SK-N-SH treated with all-trans-retinoic acid at 6 μM for 48 hours (cell line): ENCODE measurements at regions not wholly inside any gene's neighbourhood (a gene's known extent, or its start where the extent isn't known, plus 50 kb on each side); places are given as distances from the start of the nearest gene placed in this dataset.

Experiments used
- ATAC-seq: fragments of 200-7000 bp; cut with Tn5 transposase; 3 replicates; pipeline ENCODE4 v1.9.1; 2020; ENCODE audit warnings: mild to moderate bottlenecking, moderate library complexity
- ARNTL ChIP-seq: fragments of 450-650 bp; formaldehyde crosslinking; IDR thresholded peaks from 2 replicates; pipeline ENCODE4 v1.5.0; 2020; ENCODE audit warnings: low read depth, mild to moderate bottlenecking, moderate library complexity, borderline replicate concordance
- BACH2 ChIP-seq: fragments of 250-450 bp; sonication (Bioruptor Pico); IDR thresholded peaks from 2 replicates; pipeline ENCODE4 v1.9.0; 2021; ENCODE audit warnings: mild to moderate bottlenecking, borderline replicate concordance
- CSDC2 ChIP-seq: fragments of 250-450 bp; sonication (Bioruptor Pico); IDR thresholded peaks from 2 replicates; pipeline ENCODE4 v1.5.0; 2020; ENCODE audit warnings: mild to moderate bottlenecking, moderate library complexity
- ESRRG ChIP-seq: fragments of 250-450 bp; sonication (Bioruptor Pico); IDR thresholded peaks from 2 replicates; pipeline ENCODE4 v1.6.1; 2021; ENCODE audit warnings: mild to moderate bottlenecking
- GLIS3 ChIP-seq: fragments of 250-450 bp; sonication (Bioruptor Pico); IDR thresholded peaks from 2 replicates; pipeline ENCODE4 v1.5.0; 2020; ENCODE audit warnings: mild to moderate bottlenecking, moderate library complexity
- ISL1 ChIP-seq: fragments of 250-450 bp; sonication (Bioruptor Pico); IDR thresholded peaks from 2 replicates; pipeline ENCODE4 v2.1.2; 2022; ENCODE audit warnings: mild to moderate bottlenecking, moderate library complexity
- OSR1 ChIP-seq: fragments of 250-450 bp; sonication (Bioruptor Pico); IDR thresholded peaks from 2 replicates; pipeline ENCODE4 v1.8.0; 2022; ENCODE audit warnings: moderate library complexity, mild to moderate bottlenecking, inconsistent platforms
- PPARA ChIP-seq: fragments of 250-450 bp; sonication (Bioruptor Pico); IDR thresholded peaks from 2 replicates; pipeline ENCODE4 v1.5.0; 2020; ENCODE audit warnings: mild to moderate bottlenecking, borderline replicate concordance
- RARB ChIP-seq: fragments of 250-450 bp; sonication (Bioruptor Pico); IDR thresholded peaks from 2 replicates; pipeline ENCODE4 v1.8.0; 2021; ENCODE audit warnings: mild to moderate bottlenecking, moderate library complexity
- SNAI2 ChIP-seq: fragments of 250-450 bp; sonication (Bioruptor Pico); IDR thresholded peaks from 2 replicates; pipeline ENCODE4 v1.5.0; 2020; ENCODE audit warnings: mild to moderate bottlenecking, moderate library complexity
- TCF4 ChIP-seq: fragments of 250-450 bp; sonication (Bioruptor Pico); IDR thresholded peaks from 2 replicates; pipeline ENCODE4 v1.8.0; 2021; ENCODE audit warnings: mild to moderate bottlenecking, moderate library complexity, borderline replicate concordance
- TOX ChIP-seq: fragments of 250-450 bp; sonication (Bioruptor Pico); IDR thresholded peaks from 2 replicates; pipeline ENCODE4 v1.8.0; 2021; ENCODE audit warnings: mild to moderate bottlenecking, moderate library complexity, borderline replicate concordance
- ZC3H10 ChIP-seq: fragments of 250-450 bp; sonication (Bioruptor Pico); IDR thresholded peaks from 2 replicates; pipeline ENCODE4 v1.5.1; 2021; ENCODE audit warnings: mild to moderate bottlenecking, moderate library complexity
- ZFP3 ChIP-seq: fragments of 250-450 bp; sonication (Bioruptor Pico); IDR thresholded peaks from 2 replicates; pipeline ENCODE4 v1.5.0; 2020; ENCODE audit warnings: mild to moderate bottlenecking, moderate library complexity
- ZFP30 ChIP-seq: fragments of 450-650 bp; formaldehyde crosslinking; IDR thresholded peaks from 2 replicates; pipeline ENCODE4 v1.5.0; 2022; ENCODE audit warnings: mild to moderate bottlenecking, moderate library complexity
- ZNF565 ChIP-seq: fragments of 450-650 bp; formaldehyde crosslinking; conservative IDR thresholded peaks from 2 replicates; pipeline ENCODE4 v1.5.0; 2020; ENCODE audit warnings: low read depth, mild to moderate bottlenecking, moderate library complexity
- ZNF70 ChIP-seq: fragments of 450-650 bp; formaldehyde crosslinking; IDR thresholded peaks from 2 replicates; pipeline ENCODE4 v1.5.0; 2020; ENCODE audit warnings: mild to moderate bottlenecking, moderate library complexity
- ZNF8 ChIP-seq: fragments of 450-650 bp; formaldehyde crosslinking; IDR thresholded peaks from 2 replicates; pipeline ENCODE4 v1.5.0; 2020; ENCODE audit warnings: mild to moderate bottlenecking, moderate library complexity
- TF ChIP-seq, protein P1 (sequence below): fragments of 250-450 bp; sonication (Bioruptor Pico); IDR thresholded peaks from 2 replicates; pipeline ENCODE4 v1.8.0; 2020; ENCODE audit warnings: mild to moderate bottlenecking, moderate library complexity, borderline replicate concordance
- TF ChIP-seq, protein P2 (sequence below): fragments of 250-450 bp; sonication (Bioruptor Pico); IDR thresholded peaks from 2 replicates; pipeline ENCODE4 v1.5.1; 2021; ENCODE audit warnings: mild to moderate bottlenecking, moderate library complexity
- TF ChIP-seq, protein P3 (sequence below): fragments of 250-450 bp; sonication (Bioruptor Pico); IDR thresholded peaks from 2 replicates; pipeline ENCODE4 v1.5.1; 2020; ENCODE audit warnings: low read depth, mild to moderate bottlenecking, moderate library complexity
- TF ChIP-seq, protein P4 (sequence below): fragments of 250-450 bp; sonication (Bioruptor Pico); IDR thresholded peaks from 2 replicates; pipeline ENCODE4 v1.8.0; 2021; ENCODE audit warnings: low read depth, mild to moderate bottlenecking, moderate library complexity, borderline replicate concordance
- TF ChIP-seq, protein P5 (sequence below): fragments of 250-450 bp; sonication (Bioruptor Pico); IDR thresholded peaks from 2 replicates; pipeline ENCODE4 v1.5.0; 2020; ENCODE audit warnings: mild to moderate bottlenecking, moderate library complexity

DNA sequence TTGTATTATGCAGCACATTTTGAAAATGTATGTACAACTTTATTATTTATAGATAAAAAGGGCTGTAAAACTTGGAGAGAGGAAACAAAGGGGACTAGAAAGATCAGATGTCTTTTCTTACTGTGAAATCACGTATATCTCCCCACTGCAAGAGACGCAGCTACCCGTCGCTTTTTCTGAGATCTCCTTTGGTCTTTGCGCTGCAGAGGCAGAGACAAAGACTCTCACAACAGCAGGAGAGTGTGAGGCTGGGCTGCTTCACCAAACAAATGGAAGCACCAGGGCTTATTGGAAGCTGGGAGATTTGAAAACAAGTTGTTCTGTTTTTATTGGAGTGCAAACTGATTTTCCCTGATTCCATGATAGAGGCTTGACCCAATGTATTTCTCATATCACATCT is 129.0 kb upstream of the PARD3B start:
- TF ChIP-seq ZNF70 (CRISPR knock-in tag) (no peak), GLIS3 (no peak), ARNTL (CRISPR knock-in tag) (no peak), ISL1 (CRISPR knock-in tag) (no peak), ZNF8 (no peak), SNAI2 (CRISPR knock-in tag) (no peak), ZFP30 (CRISPR knock-in tag) (no peak), CSDC2 (no peak), TCF4 (no peak), ZC3H10 (CRISPR knock-in tag) (no peak), ZNF565 (no peak), PPARA (CRISPR knock-in tag) (no peak), TOX (CRISPR knock-in tag) (no peak), ESRRG (CRISPR knock-in tag) (no peak), OSR1 (no peak), RARB (no peak)
- TF ChIP-seq, protein P1, sequence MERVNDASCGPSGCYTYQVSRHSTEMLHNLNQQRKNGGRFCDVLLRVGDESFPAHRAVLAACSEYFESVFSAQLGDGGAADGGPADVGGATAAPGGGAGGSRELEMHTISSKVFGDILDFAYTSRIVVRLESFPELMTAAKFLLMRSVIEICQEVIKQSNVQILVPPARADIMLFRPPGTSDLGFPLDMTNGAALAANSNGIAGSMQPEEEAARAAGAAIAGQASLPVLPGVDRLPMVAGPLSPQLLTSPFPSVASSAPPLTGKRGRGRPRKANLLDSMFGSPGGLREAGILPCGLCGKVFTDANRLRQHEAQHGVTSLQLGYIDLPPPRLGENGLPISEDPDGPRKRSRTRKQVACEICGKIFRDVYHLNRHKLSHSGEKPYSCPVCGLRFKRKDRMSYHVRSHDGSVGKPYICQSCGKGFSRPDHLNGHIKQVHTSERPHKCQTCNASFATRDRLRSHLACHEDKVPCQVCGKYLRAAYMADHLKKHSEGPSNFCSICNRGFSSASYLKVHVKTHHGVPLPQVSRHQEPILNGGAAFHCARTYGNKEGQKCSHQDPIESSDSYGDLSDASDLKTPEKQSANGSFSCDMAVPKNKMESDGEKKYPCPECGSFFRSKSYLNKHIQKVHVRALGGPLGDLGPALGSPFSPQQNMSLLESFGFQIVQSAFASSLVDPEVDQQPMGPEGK, result no peak
- TF ChIP-seq, protein P2, sequence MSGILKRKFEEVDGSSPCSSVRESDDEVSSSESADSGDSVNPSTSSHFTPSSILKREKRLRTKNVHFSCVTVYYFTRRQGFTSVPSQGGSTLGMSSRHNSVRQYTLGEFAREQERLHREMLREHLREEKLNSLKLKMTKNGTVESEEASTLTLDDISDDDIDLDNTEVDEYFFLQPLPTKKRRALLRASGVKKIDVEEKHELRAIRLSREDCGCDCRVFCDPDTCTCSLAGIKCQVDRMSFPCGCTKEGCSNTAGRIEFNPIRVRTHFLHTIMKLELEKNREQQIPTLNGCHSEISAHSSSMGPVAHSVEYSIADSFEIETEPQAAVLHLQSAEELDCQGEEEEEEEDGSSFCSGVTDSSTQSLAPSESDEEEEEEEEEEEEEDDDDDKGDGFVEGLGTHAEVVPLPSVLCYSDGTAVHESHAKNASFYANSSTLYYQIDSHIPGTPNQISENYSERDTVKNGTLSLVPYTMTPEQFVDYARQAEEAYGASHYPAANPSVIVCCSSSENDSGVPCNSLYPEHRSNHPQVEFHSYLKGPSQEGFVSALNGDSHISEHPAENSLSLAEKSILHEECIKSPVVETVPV, result no peak
- TF ChIP-seq, protein P3, sequence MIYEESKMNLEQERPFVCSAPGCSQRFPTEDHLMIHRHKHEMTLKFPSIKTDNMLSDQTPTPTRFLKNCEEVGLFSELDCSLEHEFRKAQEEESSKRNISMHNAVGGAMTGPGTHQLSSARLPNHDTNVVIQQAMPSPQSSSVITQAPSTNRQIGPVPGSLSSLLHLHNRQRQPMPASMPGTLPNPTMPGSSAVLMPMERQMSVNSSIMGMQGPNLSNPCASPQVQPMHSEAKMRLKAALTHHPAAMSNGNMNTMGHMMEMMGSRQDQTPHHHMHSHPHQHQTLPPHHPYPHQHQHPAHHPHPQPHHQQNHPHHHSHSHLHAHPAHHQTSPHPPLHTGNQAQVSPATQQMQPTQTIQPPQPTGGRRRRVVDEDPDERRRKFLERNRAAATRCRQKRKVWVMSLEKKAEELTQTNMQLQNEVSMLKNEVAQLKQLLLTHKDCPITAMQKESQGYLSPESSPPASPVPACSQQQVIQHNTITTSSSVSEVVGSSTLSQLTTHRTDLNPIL (CRISPR knock-in tag), result no peak
- TF ChIP-seq, protein P4, sequence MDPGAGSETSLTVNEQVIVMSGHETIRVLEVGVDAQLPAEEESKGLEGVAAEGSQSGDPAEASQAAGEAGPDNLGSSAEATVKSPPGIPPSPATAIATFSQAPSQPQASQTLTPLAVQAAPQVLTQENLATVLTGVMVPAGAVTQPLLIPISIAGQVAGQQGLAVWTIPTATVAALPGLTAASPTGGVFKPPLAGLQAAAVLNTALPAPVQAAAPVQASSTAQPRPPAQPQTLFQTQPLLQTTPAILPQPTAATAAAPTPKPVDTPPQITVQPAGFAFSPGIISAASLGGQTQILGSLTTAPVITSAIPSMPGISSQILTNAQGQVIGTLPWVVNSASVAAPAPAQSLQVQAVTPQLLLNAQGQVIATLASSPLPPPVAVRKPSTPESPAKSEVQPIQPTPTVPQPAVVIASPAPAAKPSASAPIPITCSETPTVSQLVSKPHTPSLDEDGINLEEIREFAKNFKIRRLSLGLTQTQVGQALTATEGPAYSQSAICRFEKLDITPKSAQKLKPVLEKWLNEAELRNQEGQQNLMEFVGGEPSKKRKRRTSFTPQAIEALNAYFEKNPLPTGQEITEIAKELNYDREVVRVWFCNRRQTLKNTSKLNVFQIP (CRISPR knock-in tag), result no peak
- no peak for ATAC-seq

DNA sequence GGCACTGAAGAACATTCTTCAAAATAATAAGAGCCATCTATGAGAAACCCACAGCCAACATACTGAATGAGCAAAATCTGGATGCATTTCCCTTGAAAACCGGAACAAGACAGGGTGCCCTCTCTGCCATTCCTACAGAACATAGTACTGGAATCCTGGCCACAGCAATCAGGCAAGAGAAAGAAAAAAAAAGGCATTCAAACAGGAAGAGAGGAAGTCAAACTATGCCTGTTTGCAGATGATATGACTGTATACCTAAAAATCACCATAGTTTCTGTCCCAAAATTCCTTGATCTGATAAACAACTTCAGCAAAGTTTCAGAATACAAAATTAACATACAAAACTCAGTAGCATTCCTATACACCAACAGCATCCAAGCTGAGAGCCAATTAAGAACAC is 119.5 kb upstream of the PARD3B start:
- no peak for ATAC-seq
- TF ChIP-seq ZNF70 (CRISPR knock-in tag) (no peak), TOX (CRISPR knock-in tag) (no peak), ESRRG (CRISPR knock-in tag) (no peak), ZC3H10 (CRISPR knock-in tag) (no peak), ZFP3 (no peak), GLIS3 (no peak), PPARA (CRISPR knock-in tag) (no peak), BACH2 (CRISPR knock-in tag) (no peak), RARB (no peak), OSR1 (no peak), ZNF8 (no peak), SNAI2 (CRISPR knock-in tag) (no peak), TCF4 (no peak), ZNF565 (no peak)
- TF ChIP-seq, protein P2, result no peak

DNA sequence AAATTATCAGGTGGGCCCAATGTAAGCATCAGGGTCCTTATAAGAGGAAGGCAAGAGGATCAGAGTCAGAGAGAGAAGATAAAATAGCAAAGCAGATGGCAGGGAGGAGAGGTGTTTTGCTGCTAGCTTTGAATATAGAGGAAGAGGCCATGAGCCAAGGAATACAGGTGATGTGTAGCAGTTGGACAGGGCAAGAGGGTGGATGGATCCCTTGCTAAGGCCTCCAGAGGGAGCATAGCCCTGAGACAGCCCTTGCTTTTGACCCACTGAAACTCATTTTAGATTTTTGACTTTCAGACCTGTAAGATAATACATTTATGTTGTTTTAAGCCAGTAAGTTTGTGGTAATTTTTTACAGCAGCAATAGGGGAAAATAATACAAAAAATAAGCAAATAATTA is 116.6 kb upstream of the PARD3B start:
- TF ChIP-seq GLIS3 (no peak), ISL1 (CRISPR knock-in tag) (no peak), ZFP30 (CRISPR knock-in tag) (no peak), RARB (no peak), ZNF8 (no peak), ZFP3 (no peak), BACH2 (CRISPR knock-in tag) (no peak), ESRRG (CRISPR knock-in tag) (no peak)
- TF ChIP-seq, protein P5, sequence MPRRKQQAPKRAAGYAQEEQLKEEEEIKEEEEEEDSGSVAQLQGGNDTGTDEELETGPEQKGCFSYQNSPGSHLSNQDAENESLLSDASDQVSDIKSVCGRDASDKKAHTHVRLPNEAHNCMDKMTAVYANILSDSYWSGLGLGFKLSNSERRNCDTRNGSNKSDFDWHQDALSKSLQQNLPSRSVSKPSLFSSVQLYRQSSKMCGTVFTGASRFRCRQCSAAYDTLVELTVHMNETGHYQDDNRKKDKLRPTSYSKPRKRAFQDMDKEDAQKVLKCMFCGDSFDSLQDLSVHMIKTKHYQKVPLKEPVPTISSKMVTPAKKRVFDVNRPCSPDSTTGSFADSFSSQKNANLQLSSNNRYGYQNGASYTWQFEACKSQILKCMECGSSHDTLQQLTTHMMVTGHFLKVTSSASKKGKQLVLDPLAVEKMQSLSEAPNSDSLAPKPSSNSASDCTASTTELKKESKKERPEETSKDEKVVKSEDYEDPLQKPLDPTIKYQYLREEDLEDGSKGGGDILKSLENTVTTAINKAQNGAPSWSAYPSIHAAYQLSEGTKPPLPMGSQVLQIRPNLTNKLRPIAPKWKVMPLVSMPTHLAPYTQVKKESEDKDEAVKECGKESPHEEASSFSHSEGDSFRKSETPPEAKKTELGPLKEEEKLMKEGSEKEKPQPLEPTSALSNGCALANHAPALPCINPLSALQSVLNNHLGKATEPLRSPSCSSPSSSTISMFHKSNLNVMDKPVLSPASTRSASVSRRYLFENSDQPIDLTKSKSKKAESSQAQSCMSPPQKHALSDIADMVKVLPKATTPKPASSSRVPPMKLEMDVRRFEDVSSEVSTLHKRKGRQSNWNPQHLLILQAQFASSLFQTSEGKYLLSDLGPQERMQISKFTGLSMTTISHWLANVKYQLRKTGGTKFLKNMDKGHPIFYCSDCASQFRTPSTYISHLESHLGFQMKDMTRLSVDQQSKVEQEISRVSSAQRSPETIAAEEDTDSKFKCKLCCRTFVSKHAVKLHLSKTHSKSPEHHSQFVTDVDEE (CRISPR knock-in tag), result no peak
- TF ChIP-seq, protein P3 (CRISPR knock-in tag), result no peak
- TF ChIP-seq, protein P1, result no peak
- TF ChIP-seq, all 23 proteins: peak for 0
- no peak for ATAC-seq
